Smooth muscle cell (in vitro differentiated cells): ENCODE measurements at regions not wholly inside any gene's neighbourhood (a gene's known extent, or its start where the extent isn't known, plus 50 kb on each side); places are given as distances from the start of the nearest gene placed in this dataset.

Experiments
- DNase-seq: peaks from one replicate; lab custom pipeline; 2025; ENCODE audit not compliant: unreplicated experiment; lab: John Stamatoyannopoulos, UW
- H2AFZ ChIP-seq: fragments of 200-600 bp; sonication (generic); 2 replicates; pipeline ENCODE4 v1.6.0; 2016; ENCODE audit warnings: antibody characterized with exemption, low read depth, mild to moderate bottlenecking
- H3F3A ChIP-seq: fragments of 200-600 bp; sonication (generic); 2 replicates; pipeline ENCODE4 v1.6.0; 2017; ENCODE audit warnings: antibody characterized with exemption, low read depth
- H3K27ac ChIP-seq: fragments of 200-600 bp; sonication (generic); 2 replicates; pipeline ENCODE4 v1.5.1; 2016; ENCODE audit warnings: low read depth, mild to moderate bottlenecking
- H3K27me3 ChIP-seq: fragments of 200-600 bp; sonication (generic); 2 replicates; pipeline ENCODE4 v1.6.1; 2016; ENCODE audit warnings: low read depth, mild to moderate bottlenecking
- H3K36me3 ChIP-seq: fragments of 200-600 bp; sonication (generic); 2 replicates; pipeline ENCODE4 v1.5.1; 2016; ENCODE audit warnings: low read depth
- H3K4me1 ChIP-seq: fragments of 200-600 bp; sonication (generic); 2 replicates; pipeline ENCODE4 v1.5.1; 2016; ENCODE audit warnings: low read depth
- H3K4me2 ChIP-seq: fragments of 200-600 bp; sonication (generic); 2 replicates; pipeline ENCODE4 v1.6.0; 2016; ENCODE audit warnings: mild to moderate bottlenecking
- H3K4me3 ChIP-seq: fragments of 200-600 bp; sonication (generic); 2 replicates; pipeline ENCODE4 v1.5.1; 2016; ENCODE audit warnings: mild to moderate bottlenecking
- H3K79me2 ChIP-seq: fragments of 200-600 bp; sonication (generic); 2 replicates; pipeline ENCODE4 v1.6.0; 2016; ENCODE audit warnings: low read depth, mild to moderate bottlenecking
- H3K9ac ChIP-seq: fragments of 200-600 bp; sonication (generic); 2 replicates; pipeline ENCODE4 v1.6.0; 2016; ENCODE audit warnings: low read depth
- H3K9me3 ChIP-seq: fragments of 200-600 bp; sonication (generic); replicated peaks from 2 replicates; pipeline ENCODE4 v1.5.1; 2016; ENCODE audit warnings: low read depth
- H4K20me1 ChIP-seq: fragments of 200-600 bp; sonication (generic); 2 replicates; pipeline ENCODE4 v1.6.0; 2016; ENCODE audit warnings: low read depth
- WGBS: methylation state at CpG from one replicate; pipeline ENCODE4 v1.1.7; 2016; ENCODE audit warnings: low lambda C conversion rate; 5-methylcytosine and 5-hydroxymethylcytosine counted together
- TF ChIP-seq, protein P1 (sequence below): fragments of 200-600 bp; sonication (generic); IDR thresholded peaks from 2 replicates; pipeline ENCODE4 v1.5.1; 2017; ENCODE audit warnings: borderline replicate concordance, mild to moderate bottlenecking, antibody characterized with exemption; ENCODE audit not compliant: insufficient read depth, poor library complexity, severe bottlenecking

- WGBS, result 95% methylated on average over 5 of the region's 5 CpGs
- Histone ChIP-seq H3K4me1 (peaks cover under 1% of the 10 kb centered on the region), H2AFZ (no peak overlapping the region), H3K9ac (peak overlapping the region; percentile 67), H3K79me2 (no peaks in the 10 kb centered on the region), H3K4me2 (no peak overlapping the region), H4K20me1 (no peaks in the 10 kb centered on the region), H3K4me3 (no peak overlapping the region), H3K36me3 (no peaks in the 10 kb centered on the region), H3K9me3 (no peaks in the 10 kb centered on the region), H3K27me3 (peaks cover 14% of the 10 kb centered on the region), H3F3A (no peaks in the 10 kb centered on the region), H3K27ac (no peak overlapping the region)
- no peak for DNase-seq
- TF ChIP-seq, protein P1, sequence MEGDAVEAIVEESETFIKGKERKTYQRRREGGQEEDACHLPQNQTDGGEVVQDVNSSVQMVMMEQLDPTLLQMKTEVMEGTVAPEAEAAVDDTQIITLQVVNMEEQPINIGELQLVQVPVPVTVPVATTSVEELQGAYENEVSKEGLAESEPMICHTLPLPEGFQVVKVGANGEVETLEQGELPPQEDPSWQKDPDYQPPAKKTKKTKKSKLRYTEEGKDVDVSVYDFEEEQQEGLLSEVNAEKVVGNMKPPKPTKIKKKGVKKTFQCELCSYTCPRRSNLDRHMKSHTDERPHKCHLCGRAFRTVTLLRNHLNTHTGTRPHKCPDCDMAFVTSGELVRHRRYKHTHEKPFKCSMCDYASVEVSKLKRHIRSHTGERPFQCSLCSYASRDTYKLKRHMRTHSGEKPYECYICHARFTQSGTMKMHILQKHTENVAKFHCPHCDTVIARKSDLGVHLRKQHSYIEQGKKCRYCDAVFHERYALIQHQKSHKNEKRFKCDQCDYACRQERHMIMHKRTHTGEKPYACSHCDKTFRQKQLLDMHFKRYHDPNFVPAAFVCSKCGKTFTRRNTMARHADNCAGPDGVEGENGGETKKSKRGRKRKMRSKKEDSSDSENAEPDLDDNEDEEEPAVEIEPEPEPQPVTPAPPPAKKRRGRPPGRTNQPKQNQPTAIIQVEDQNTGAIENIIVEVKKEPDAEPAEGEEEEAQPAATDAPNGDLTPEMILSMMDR, result no peak
Observed at GRCh38 chr6:150549007-150549406, 50.7 kb upstream of the PLEKHG1 start.

- peak overlapping the region; percentile 33 for H3K4me2 ChIP-seq
- TF ChIP-seq, protein P1, result no peak
- peaks cover 4% of the 10 kb centered on the region for H3F3A ChIP-seq
- peak overlapping the region; percentile 67 for H3K9ac ChIP-seq
- WGBS, result 36% methylated on average over 6 of the region's 6 CpGs
- peaks cover 12% of the 10 kb centered on the region for H3K27me3 ChIP-seq
- H4K20me1 ChIP-seq, result peaks cover 3% of the 10 kb centered on the region
- no peak for DNase-seq
- no peaks in the 10 kb centered on the region for H3K36me3 ChIP-seq
- H2AFZ ChIP-seq, result no peak overlapping the region
- no peak overlapping the region for H3K4me3 ChIP-seq
- no peaks in the 10 kb centered on the region for H3K9me3 ChIP-seq
- H3K4me1 ChIP-seq, result peaks cover 7% of the 10 kb centered on the region
- no peaks in the 10 kb centered on the region for H3K79me2 ChIP-seq
- H3K27ac ChIP-seq, result peak overlapping the region; percentile 52
Observed at GRCh38 chr6:150549674-150550101, 50.0 kb upstream of the PLEKHG1 start.
